ENCODE measurements at regions not wholly inside any gene's neighbourhood (a gene's known extent, or its start where the extent isn't known, plus 50 kb on each side); places are given as distances from the start of the nearest gene placed in this dataset.

- Histone ChIP-seq H2AFZ (ENCODE audit: low read length) (no peak overlapping the region), H3K4me3 (replicated peaks in 1 of 4; ENCODE audit: control extremely low read depth in 1 of 4, insufficient read depth in 1 of 4, low read depth in 3 of 4, low read length in 4 of 4) (no peak overlapping the region), H3K4me2 (ENCODE audit: extremely low read depth, insufficient read depth, low read length) (no peak overlapping the region), H3K4me1 (ENCODE audit: control insufficient read depth, extremely low read depth, insufficient read depth, low read length) (no peaks in the 10 kb centered on the region), H4K20me1 (ENCODE audit: control insufficient read depth, extremely low read depth, insufficient read depth, low read length) (no peaks in the 10 kb centered on the region), H3K27ac (ENCODE audit: insufficient read depth, low read length) (no peak overlapping the region), H3K36me3 (ENCODE audit: control insufficient read depth, insufficient read depth, low read length) (no peaks in the 10 kb centered on the region), H3K9me3 (ENCODE audit: control insufficient read depth, insufficient read depth, low read depth, low read length) (no peaks in the 10 kb centered on the region), H3K9ac (ENCODE audit: insufficient read depth, low read length) (no peak overlapping the region), H3K27me3 (ENCODE audit: control insufficient read depth, insufficient read depth, low read length) (no peaks in the 10 kb centered on the region), H3K79me2 (ENCODE audit: control insufficient read depth, insufficient read depth, low read length) (no peaks in the 10 kb centered on the region)
- TF ChIP-seq CTCF (conservative IDR thresholded peaks at IDR 0.05 in 1 of 2, IDR thresholded peaks at IDR 0.05 in 1 of 2; ENCODE audit: low read depth in 1 of 2, low read length in 2 of 2) (no peak), EZH2 (IDR thresholded peaks at IDR 0.05; ENCODE audit: low read length, missing control alignments) (no peak)
- no peak for DNase-seq (ENCODE audit: low read depth in 2 of 2)
Observed at GRCh38 chr9:113707953-113708695, 168.0 kb upstream of the ZNF618 start.

GRCh38 chr9:113708821-113709713 is 167.0 kb upstream of the ZNF618 start:
- H3K36me3 ChIP-seq (ENCODE audit: control insufficient read depth, insufficient read depth, low read length) = no peaks in the 10 kb centered on the region
- no peak overlapping the region for H3K4me3 ChIP-seq (replicated peaks in 1 of 4; ENCODE audit: control extremely low read depth in 1 of 4, insufficient read depth in 1 of 4, low read depth in 3 of 4, low read length in 4 of 4)
- H3K79me2 ChIP-seq (ENCODE audit: control insufficient read depth, insufficient read depth, low read length) = no peaks in the 10 kb centered on the region
- no peaks in the 10 kb centered on the region for H3K27me3 ChIP-seq (ENCODE audit: control insufficient read depth, insufficient read depth, low read length)
- H3K4me2 ChIP-seq (ENCODE audit: extremely low read depth, insufficient read depth, low read length) = no peak overlapping the region
- no peaks in the 10 kb centered on the region for H3K9me3 ChIP-seq (ENCODE audit: control insufficient read depth, insufficient read depth, low read depth, low read length)
- no peak overlapping the region for H3K9ac ChIP-seq (ENCODE audit: insufficient read depth, low read length)
- DNase-seq (ENCODE audit: low read depth in 2 of 2) = no peak
- H2AFZ ChIP-seq (ENCODE audit: low read length) = no peak overlapping the region
- no peaks in the 10 kb centered on the region for H3K4me1 ChIP-seq (ENCODE audit: control insufficient read depth, extremely low read depth, insufficient read depth, low read length)
- no peak overlapping the region for H3K27ac ChIP-seq (ENCODE audit: insufficient read depth, low read length)
- H4K20me1 ChIP-seq (ENCODE audit: control insufficient read depth, extremely low read depth, insufficient read depth, low read length) = no peaks in the 10 kb centered on the region
- TF ChIP-seq EZH2 (IDR thresholded peaks at IDR 0.05; ENCODE audit: low read length, missing control alignments) (no peak), CTCF (conservative IDR thresholded peaks at IDR 0.05 in 1 of 2, IDR thresholded peaks at IDR 0.05 in 1 of 2; ENCODE audit: low read depth in 1 of 2, low read length in 2 of 2) (no peak)

GRCh38 chr9:113709721-113710120 is 166.4 kb upstream of the ZNF618 start:
- Histone ChIP-seq H3K27me3 (ENCODE audit: control insufficient read depth, insufficient read depth, low read length) (no peaks in the 10 kb centered on the region), H3K27ac (ENCODE audit: insufficient read depth, low read length) (no peak overlapping the region), H3K79me2 (ENCODE audit: control insufficient read depth, insufficient read depth, low read length) (no peaks in the 10 kb centered on the region), H3K9ac (ENCODE audit: insufficient read depth, low read length) (no peak overlapping the region), H3K4me2 (ENCODE audit: extremely low read depth, insufficient read depth, low read length) (no peak overlapping the region), H3K36me3 (ENCODE audit: control insufficient read depth, insufficient read depth, low read length) (no peaks in the 10 kb centered on the region), H2AFZ (ENCODE audit: low read length) (no peak overlapping the region), H3K4me3 (replicated peaks in 1 of 4; ENCODE audit: control extremely low read depth in 1 of 4, insufficient read depth in 1 of 4, low read depth in 3 of 4, low read length in 4 of 4) (no peak overlapping the region), H3K9me3 (ENCODE audit: control insufficient read depth, insufficient read depth, low read depth, low read length) (no peaks in the 10 kb centered on the region), H4K20me1 (ENCODE audit: control insufficient read depth, extremely low read depth, insufficient read depth, low read length) (no peaks in the 10 kb centered on the region), H3K4me1 (ENCODE audit: control insufficient read depth, extremely low read depth, insufficient read depth, low read length) (no peaks in the 10 kb centered on the region)
- TF ChIP-seq CTCF (conservative IDR thresholded peaks at IDR 0.05 in 1 of 2, IDR thresholded peaks at IDR 0.05 in 1 of 2; ENCODE audit: low read depth in 1 of 2, low read length in 2 of 2) = no peak
- TF ChIP-seq EZH2 (IDR thresholded peaks at IDR 0.05; ENCODE audit: low read length, missing control alignments) = no peak
- DNase-seq (ENCODE audit: low read depth in 2 of 2) = no peak

Data from fibroblast of lung (primary cell).